Activated naive CD4-positive, alpha-beta T cell treated with anti-CD3 and anti-CD28 coated beads, Interleukin-2, amount 10 ng/mL, durations not matched to agents 7 days and 5 days (primary cell): ENCODE measurements at regions not wholly inside any gene's neighbourhood (a gene's known extent, or its start where the extent isn't known, plus 50 kb on each side); places are given as distances from the start of the nearest gene placed in this dataset.
"Not testable (repeated sequence)": the region's sequence is repeated elsewhere in the genome, so short reads cannot be mapped to it uniquely, and the experiment has no call there.

Experiments
- CTCF ChIA-PET: fragments of 350-600 bp; sonication (Branson Sonifier 250); formaldehyde crosslinking; loops from one replicate; lab custom pipeline; 2021; ENCODE audit warnings: antibody characterized with exemption; lab: Charles Lee
- DNase-seq: peaks from one replicate; pipeline ENCODE4 v3.0.0-alpha.2; 2020
- H3K27ac Mint-ChIP-seq: one replicate; pipeline ENCODE4 v1.8.0; 2021; ENCODE audit warnings: mild to moderate bottlenecking, moderate library complexity, mixed read lengths
- H3K27me3 Mint-ChIP-seq: one replicate; pipeline ENCODE4 v1.8.0; 2021; ENCODE audit warnings: mild to moderate bottlenecking, mixed read lengths
- H3K36me3 Mint-ChIP-seq: one replicate; pipeline ENCODE4 v1.8.0; 2021; ENCODE audit warnings: mixed read lengths
- H3K4me1 Mint-ChIP-seq: one replicate; pipeline ENCODE4 v1.8.0; 2021; ENCODE audit warnings: mixed read lengths
- H3K4me3 Mint-ChIP-seq: one replicate; pipeline ENCODE4 v1.8.0; 2021; ENCODE audit warnings: mild to moderate bottlenecking, moderate library complexity, mixed read lengths
- H3K9me3 Mint-ChIP-seq: one replicate; pipeline ENCODE4 v1.8.0; 2021; ENCODE audit warnings: mixed read lengths

- Mint-ChIP-seq H3K4me1 (no peaks in the 10 kb centered on the region), H3K36me3 (no peaks in the 10 kb centered on the region), H3K9me3 (peaks cover 6% of the 10 kb centered on the region), H3K27ac (no peak overlapping the region), H3K4me3 (no peak overlapping the region), H3K27me3 (no peaks in the 10 kb centered on the region)
- no peak for DNase-seq
- CTCF ChIA-PET = no interaction called here
Observed at GRCh38 chr2:21836261-21836660, 712.5 kb downstream of the TDRD15 start.

DNA sequence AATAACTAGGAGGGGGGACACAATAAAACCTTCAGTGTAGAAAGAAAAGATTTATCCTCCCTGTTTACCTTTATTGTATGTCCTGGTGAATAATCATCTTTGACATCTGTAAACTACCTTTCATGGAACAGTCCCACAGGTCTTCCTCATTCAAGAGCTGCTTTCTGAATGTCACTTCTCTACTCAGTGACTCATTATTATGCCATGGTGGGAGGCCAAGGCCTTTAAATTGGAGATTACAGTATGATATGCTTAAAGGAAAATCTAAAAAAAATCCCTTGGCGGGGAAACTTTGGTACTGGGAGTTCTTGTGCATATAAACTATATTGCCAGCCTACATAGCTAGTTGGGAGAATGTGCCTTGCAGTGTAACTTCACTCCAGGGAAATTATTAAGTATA is 713.0 kb downstream of the TDRD15 start:
- Mint-ChIP-seq H3K4me1 (no peaks in the 10 kb centered on the region), H3K27ac (no peak overlapping the region), H3K9me3 (peaks cover 6% of the 10 kb centered on the region), H3K36me3 (no peaks in the 10 kb centered on the region), H3K4me3 (no peak overlapping the region), H3K27me3 (no peaks in the 10 kb centered on the region)
- CTCF ChIA-PET = no interaction called here
- no peak for DNase-seq

DNA sequence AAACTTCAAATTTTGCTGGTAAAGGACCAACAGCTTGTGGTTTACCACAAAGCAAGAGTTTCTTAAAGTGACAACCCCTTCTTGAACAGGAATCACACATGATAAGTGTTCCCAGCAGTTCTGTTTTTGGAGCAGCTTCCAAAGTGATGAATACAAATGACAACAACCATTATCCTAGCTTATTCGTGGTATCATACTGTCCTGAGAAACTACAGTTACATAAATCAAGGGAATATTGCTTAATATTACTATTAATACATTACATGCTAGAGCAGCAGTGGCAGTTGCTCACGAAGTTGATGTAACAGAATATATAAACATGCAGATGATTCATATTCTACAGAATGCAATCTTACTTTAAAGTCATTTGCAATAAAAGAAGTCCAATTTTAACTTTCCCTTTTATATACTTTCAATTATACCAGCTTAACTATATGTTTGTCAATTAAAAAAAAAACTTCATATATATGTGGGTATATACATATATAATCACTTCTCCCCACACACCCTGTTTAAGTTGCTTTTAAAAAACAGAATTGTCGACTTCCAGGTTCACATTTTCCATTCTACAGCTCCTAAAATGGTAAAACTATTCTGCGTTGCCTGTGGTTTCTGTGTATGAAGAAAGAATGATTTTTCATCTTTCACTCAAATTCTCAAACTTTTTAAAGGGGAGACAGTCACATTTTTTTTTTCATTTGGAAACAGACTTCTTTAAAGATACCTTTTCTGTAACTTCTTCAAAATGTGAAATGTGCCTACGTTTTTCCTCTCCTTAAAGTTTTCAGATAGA is 713.6 kb downstream of the TDRD15 start:
- CTCF ChIA-PET = no interaction called here
- Mint-ChIP-seq H3K36me3 (no peaks in the 10 kb centered on the region), H3K4me1 (no peaks in the 10 kb centered on the region), H3K27me3 (no peaks in the 10 kb centered on the region), H3K9me3 (peaks cover 6% of the 10 kb centered on the region), H3K4me3 (no peak overlapping the region), H3K27ac (no peak overlapping the region)
- DNase-seq = no peak

GRCh38 chr2:21841341-21841740 is 717.6 kb downstream of the TDRD15 start:
- no peak for DNase-seq
- Mint-ChIP-seq H3K27ac (no peak overlapping the region), H3K4me1 (no peaks in the 10 kb centered on the region), H3K4me3 (no peak overlapping the region), H3K9me3 (peaks cover 10% of the 10 kb centered on the region), H3K27me3 (no peaks in the 10 kb centered on the region), H3K36me3 (no peaks in the 10 kb centered on the region)
- CTCF ChIA-PET = no interaction called here

DNA sequence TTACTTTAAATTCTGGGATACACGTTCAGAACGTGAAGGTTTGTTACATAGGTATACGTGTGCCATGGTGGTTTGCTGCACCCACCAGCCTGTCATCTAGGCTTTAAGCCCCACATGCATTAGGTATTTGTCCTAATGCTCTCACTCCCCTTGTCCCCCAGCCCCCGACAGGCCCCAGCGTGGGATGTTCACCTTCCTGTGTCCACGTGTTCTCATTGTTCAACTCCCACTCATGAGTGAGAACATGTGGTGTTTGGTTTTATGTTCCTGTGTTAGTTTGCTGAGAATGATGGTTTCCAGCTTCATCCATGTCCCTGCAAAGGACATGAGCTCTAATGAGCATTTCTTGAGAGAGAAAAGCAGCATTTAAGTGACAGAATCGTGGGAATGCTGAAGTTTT is 726.6 kb downstream of the TDRD15 start:
- H3K27me3 Mint-ChIP-seq, H3K36me3 Mint-ChIP-seq, H3K9me3 Mint-ChIP-seq, H3K27ac Mint-ChIP-seq, H3K4me1 Mint-ChIP-seq, DNase-seq, H3K4me3 Mint-ChIP-seq, CTCF ChIA-PET: not testable (repeated sequence)

DNA sequence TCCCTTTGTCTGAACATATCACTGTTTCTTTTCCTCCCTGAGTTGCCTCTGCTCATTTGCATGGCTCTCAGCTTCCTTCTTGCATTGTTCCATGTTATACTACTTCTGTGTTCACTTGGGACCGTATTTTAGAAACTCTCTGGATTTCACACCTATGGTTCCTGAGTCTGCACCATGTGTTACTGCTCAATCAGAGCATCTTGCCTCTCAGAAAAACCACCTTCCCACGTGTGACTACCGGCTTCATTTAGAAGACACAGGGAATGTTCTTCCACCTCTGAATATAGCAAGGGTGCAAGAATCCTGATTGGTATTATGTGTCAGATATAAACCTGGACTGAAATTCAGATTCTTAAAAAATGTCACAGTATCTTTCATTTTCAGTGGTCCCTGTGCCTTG is 731.2 kb downstream of the TDRD15 start:
- CTCF ChIA-PET = no interaction called here
- H3K9me3 Mint-ChIP-seq = peaks cover 7% of the 10 kb centered on the region
- no peak overlapping the region for H3K27ac Mint-ChIP-seq
- no peaks in the 10 kb centered on the region for H3K4me1 Mint-ChIP-seq
- DNase-seq = no peak
- H3K27me3 Mint-ChIP-seq = no peaks in the 10 kb centered on the region
- no peak overlapping the region for H3K4me3 Mint-ChIP-seq
- no peaks in the 10 kb centered on the region for H3K36me3 Mint-ChIP-seq

- Mint-ChIP-seq H3K36me3 (no peaks in the 10 kb centered on the region), H3K4me1 (no peaks in the 10 kb centered on the region), H3K4me3 (no peak overlapping the region), H3K9me3 (peaks cover 3% of the 10 kb centered on the region), H3K27ac (no peak overlapping the region), H3K27me3 (no peaks in the 10 kb centered on the region)
- CTCF ChIA-PET = no interaction called here
- no peak for DNase-seq
Observed at GRCh38 chr2:21856708-21857107, 732.9 kb downstream of the TDRD15 start.

DNA sequence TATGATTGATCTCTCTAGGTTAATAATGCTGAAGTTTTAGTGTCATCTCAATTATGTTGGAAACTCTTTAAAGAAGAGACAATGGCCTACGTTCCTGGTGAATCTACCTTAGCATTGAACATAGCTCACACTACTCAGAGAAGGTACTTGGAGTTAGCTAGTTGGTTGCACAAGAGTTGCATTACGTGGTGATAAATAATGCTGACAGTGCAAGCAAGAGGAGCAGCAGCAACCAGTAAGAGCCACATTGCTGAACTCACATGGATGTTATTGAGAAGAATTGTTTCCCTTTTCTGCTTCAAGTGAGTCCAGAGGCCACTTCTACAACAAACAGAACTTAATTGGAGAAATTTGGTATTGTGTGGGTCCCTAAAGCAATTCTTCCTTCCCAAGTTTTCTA is 737.1 kb downstream of the TDRD15 start:
- CTCF ChIA-PET = no interaction called here
- Mint-ChIP-seq H3K4me1 (no peaks in the 10 kb centered on the region), H3K27me3 (no peaks in the 10 kb centered on the region), H3K9me3 (peaks cover 5% of the 10 kb centered on the region), H3K4me3 (no peak overlapping the region), H3K36me3 (no peaks in the 10 kb centered on the region), H3K27ac (no peak overlapping the region)
- DNase-seq = no peak

- Mint-ChIP-seq H3K4me3 (no peak overlapping the region), H3K27ac (no peak overlapping the region), H3K27me3 (no peaks in the 10 kb centered on the region), H3K4me1 (no peaks in the 10 kb centered on the region), H3K9me3 (peaks cover 1% of the 10 kb centered on the region), H3K36me3 (no peaks in the 10 kb centered on the region)
- DNase-seq = no peak
- CTCF ChIA-PET = no interaction called here
Observed at GRCh38 chr2:21866316-21866715, 742.5 kb downstream of the TDRD15 start.

DNA sequence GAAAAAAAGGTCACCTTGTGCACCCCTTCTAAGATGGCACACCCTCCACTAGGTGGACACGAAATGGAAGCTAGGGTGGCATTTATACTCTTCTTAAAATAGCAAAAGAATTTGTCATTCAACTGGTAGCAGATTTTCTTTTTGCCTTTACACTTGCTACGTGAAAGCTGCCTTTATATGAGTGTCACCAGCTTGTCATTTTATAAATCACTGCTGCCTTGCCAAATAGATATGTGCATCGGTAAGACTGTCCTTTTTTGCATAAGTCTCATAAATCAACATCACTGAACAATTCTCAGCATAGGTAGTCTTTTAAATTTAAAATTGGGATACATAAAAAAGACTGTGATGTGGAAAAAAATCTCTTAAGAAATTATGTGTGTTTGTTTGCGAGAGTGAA is 764.1 kb downstream of the TDRD15 start:
- DNase-seq = no peak
- H3K36me3 Mint-ChIP-seq = no peaks in the 10 kb centered on the region
- H3K4me1 Mint-ChIP-seq = no peaks in the 10 kb centered on the region
- CTCF ChIA-PET = no interaction called here
- H3K27me3 Mint-ChIP-seq = no peaks in the 10 kb centered on the region
- H3K4me3 Mint-ChIP-seq = no peak overlapping the region
- H3K9me3 Mint-ChIP-seq = peaks cover 23% of the 10 kb centered on the region
- no peak overlapping the region for H3K27ac Mint-ChIP-seq

- CTCF ChIA-PET = no interaction called here
- no peak for DNase-seq
- H3K4me1 Mint-ChIP-seq = no peaks in the 10 kb centered on the region
- H3K27ac Mint-ChIP-seq = no peak overlapping the region
- H3K27me3 Mint-ChIP-seq = no peaks in the 10 kb centered on the region
- H3K4me3 Mint-ChIP-seq = no peak overlapping the region
- peaks cover 21% of the 10 kb centered on the region for H3K9me3 Mint-ChIP-seq
- H3K36me3 Mint-ChIP-seq = no peaks in the 10 kb centered on the region
Observed at GRCh38 chr2:21890041-21890440, 766.3 kb downstream of the TDRD15 start.

- CTCF ChIA-PET = no interaction called here
Observed at GRCh38 chr2:21890716-21891115, 766.9 kb downstream of the TDRD15 start.

DNA sequence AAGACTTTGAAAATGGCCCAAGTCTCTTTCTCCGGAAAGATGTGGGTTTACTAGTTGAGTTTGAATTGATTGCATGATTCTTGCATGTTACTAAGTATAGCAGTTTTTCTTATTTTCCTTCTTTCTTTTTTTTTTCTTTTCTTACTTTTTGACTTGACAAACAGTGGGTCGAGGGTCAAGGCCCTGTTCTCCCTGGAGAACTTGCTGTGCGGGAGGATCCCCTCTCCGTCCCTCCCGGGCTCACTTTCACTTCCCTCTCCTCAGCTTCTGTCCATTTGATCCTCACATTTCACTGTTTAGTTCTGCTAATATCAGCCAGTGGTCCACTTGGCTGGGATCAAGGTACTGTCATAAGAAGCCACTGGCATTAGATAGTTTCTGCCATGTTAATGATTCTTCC is 767.4 kb downstream of the TDRD15 start:
- CTCF ChIA-PET = no interaction called here
- no peak for DNase-seq
- H3K36me3 Mint-ChIP-seq = no peaks in the 10 kb centered on the region
- H3K9me3 Mint-ChIP-seq = peaks cover 15% of the 10 kb centered on the region
- no peaks in the 10 kb centered on the region for H3K27me3 Mint-ChIP-seq
- H3K4me3 Mint-ChIP-seq = no peak overlapping the region
- H3K27ac Mint-ChIP-seq = no peak overlapping the region
- no peaks in the 10 kb centered on the region for H3K4me1 Mint-ChIP-seq

More at GRCh38 chr2:21890716-21891115, 766.9 kb downstream of the TDRD15 start:
- DNase-seq = no peak
- Mint-ChIP-seq H3K27ac (no peak overlapping the region), H3K36me3 (no peaks in the 10 kb centered on the region), H3K4me1 (no peaks in the 10 kb centered on the region), H3K4me3 (no peak overlapping the region), H3K27me3 (no peaks in the 10 kb centered on the region), H3K9me3 (peaks cover 18% of the 10 kb centered on the region)

- Mint-ChIP-seq H3K9me3 (peaks cover 9% of the 10 kb centered on the region), H3K4me1 (no peaks in the 10 kb centered on the region), H3K4me3 (no peak overlapping the region), H3K27me3 (no peaks in the 10 kb centered on the region), H3K36me3 (no peaks in the 10 kb centered on the region), H3K27ac (no peak overlapping the region)
- CTCF ChIA-PET = no interaction called here
- no peak for DNase-seq
Observed at GRCh38 chr2:21892140-21892539, 768.4 kb downstream of the TDRD15 start.

GRCh38 chr2:21895200-21895599 is 771.4 kb downstream of the TDRD15 start:
- Mint-ChIP-seq H3K36me3 (no peaks in the 10 kb centered on the region), H3K4me3 (no peak overlapping the region), H3K27me3 (no peaks in the 10 kb centered on the region), H3K9me3 (peaks cover 10% of the 10 kb centered on the region), H3K27ac (no peak overlapping the region), H3K4me1 (no peaks in the 10 kb centered on the region)
- no peak for DNase-seq
- CTCF ChIA-PET = no interaction called here
